ENCODE measurements at regions not wholly inside any gene's neighbourhood (a gene's known extent, or its start where the extent isn't known, plus 50 kb on each side); places are given as distances from the start of the nearest gene placed in this dataset.

DNA sequence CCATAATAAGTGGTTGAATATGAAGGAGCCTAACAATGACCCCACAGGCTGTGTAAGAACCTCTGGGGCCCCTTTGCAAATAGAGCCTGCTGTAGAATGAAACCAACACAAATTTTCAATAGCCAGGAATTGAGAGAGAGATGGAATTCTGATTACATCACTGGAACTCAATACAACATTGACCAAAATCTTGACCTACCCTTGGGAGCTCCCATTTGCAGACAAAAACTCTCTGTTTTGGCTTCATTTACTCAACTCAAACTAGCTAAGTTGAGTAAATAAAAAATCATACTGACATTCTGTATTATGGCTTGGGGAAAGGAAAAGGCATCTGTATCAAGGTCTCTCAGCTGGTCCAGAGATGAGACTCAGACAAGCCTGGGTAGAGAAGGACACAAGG is 91.0 kb downstream of the TBX3 start:
- H3K9ac ChIP-seq (ENCODE audit: low read length), result no peak overlapping the region
- H3K27ac ChIP-seq (ENCODE audit: low read length), result no peak overlapping the region
- no peak overlapping the region for H2AFZ ChIP-seq (ENCODE audit: low read depth, low read length)
- no peaks in the 10 kb centered on the region for H3K9me2 ChIP-seq (ENCODE audit: insufficient read depth, low read length)
- no peaks in the 10 kb centered on the region for H4K20me1 ChIP-seq (ENCODE audit: insufficient read depth)
- H3K4me2 ChIP-seq (ENCODE audit: low read length), result no peak overlapping the region
- H3F3A ChIP-seq (ENCODE audit: insufficient read depth, low read length, poor library complexity, severe bottlenecking), result no peaks in the 10 kb centered on the region
- H3K4me3 ChIP-seq (ENCODE audit: low read length), result no peak overlapping the region
- no peaks in the 10 kb centered on the region for H3K36me3 ChIP-seq (ENCODE audit: insufficient read depth, low read length)
- no peaks in the 10 kb centered on the region for H3K9me3 ChIP-seq (ENCODE audit: low read length)
- no peaks in the 10 kb centered on the region for H3K27me3 ChIP-seq (ENCODE audit: insufficient read depth, low read depth, low read length)
- H3K79me2 ChIP-seq (replicated peaks; ENCODE audit: insufficient read depth, low read length), result no peaks in the 10 kb centered on the region
- TF ChIP-seq RAD21 (conservative IDR thresholded peaks at IDR 0.05), result no peak
- no peak for TF ChIP-seq EP300 (conservative IDR thresholded peaks at IDR 0.05; ENCODE audit: poor library complexity, severe bottlenecking)
- no peak for TF ChIP-seq MXI1 (conservative IDR thresholded peaks at IDR 0.05; ENCODE audit: poor library complexity, severe bottlenecking)
- no peak for TF ChIP-seq POLR2AphosphoS5 (IDR thresholded peaks at IDR 0.05)
- TF ChIP-seq EZH2 (IDR thresholded peaks at IDR 0.05; ENCODE audit: borderline replicate concordance, insufficient read depth, low read length, poor library complexity, severe bottlenecking), result no peak
- no peak for TF ChIP-seq SMC3 (conservative IDR thresholded peaks at IDR 0.05; ENCODE audit: poor library complexity)
- TF ChIP-seq, protein P1, sequence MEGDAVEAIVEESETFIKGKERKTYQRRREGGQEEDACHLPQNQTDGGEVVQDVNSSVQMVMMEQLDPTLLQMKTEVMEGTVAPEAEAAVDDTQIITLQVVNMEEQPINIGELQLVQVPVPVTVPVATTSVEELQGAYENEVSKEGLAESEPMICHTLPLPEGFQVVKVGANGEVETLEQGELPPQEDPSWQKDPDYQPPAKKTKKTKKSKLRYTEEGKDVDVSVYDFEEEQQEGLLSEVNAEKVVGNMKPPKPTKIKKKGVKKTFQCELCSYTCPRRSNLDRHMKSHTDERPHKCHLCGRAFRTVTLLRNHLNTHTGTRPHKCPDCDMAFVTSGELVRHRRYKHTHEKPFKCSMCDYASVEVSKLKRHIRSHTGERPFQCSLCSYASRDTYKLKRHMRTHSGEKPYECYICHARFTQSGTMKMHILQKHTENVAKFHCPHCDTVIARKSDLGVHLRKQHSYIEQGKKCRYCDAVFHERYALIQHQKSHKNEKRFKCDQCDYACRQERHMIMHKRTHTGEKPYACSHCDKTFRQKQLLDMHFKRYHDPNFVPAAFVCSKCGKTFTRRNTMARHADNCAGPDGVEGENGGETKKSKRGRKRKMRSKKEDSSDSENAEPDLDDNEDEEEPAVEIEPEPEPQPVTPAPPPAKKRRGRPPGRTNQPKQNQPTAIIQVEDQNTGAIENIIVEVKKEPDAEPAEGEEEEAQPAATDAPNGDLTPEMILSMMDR (IDR thresholded peaks at IDR 0.05; ENCODE audit: poor library complexity, severe bottlenecking), result no peak
- TF ChIP-seq, protein P2, sequence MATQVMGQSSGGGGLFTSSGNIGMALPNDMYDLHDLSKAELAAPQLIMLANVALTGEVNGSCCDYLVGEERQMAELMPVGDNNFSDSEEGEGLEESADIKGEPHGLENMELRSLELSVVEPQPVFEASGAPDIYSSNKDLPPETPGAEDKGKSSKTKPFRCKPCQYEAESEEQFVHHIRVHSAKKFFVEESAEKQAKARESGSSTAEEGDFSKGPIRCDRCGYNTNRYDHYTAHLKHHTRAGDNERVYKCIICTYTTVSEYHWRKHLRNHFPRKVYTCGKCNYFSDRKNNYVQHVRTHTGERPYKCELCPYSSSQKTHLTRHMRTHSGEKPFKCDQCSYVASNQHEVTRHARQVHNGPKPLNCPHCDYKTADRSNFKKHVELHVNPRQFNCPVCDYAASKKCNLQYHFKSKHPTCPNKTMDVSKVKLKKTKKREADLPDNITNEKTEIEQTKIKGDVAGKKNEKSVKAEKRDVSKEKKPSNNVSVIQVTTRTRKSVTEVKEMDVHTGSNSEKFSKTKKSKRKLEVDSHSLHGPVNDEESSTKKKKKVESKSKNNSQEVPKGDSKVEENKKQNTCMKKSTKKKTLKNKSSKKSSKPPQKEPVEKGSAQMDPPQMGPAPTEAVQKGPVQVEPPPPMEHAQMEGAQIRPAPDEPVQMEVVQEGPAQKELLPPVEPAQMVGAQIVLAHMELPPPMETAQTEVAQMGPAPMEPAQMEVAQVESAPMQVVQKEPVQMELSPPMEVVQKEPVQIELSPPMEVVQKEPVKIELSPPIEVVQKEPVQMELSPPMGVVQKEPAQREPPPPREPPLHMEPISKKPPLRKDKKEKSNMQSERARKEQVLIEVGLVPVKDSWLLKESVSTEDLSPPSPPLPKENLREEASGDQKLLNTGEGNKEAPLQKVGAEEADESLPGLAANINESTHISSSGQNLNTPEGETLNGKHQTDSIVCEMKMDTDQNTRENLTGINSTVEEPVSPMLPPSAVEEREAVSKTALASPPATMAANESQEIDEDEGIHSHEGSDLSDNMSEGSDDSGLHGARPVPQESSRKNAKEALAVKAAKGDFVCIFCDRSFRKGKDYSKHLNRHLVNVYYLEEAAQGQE (IDR thresholded peaks at IDR 0.05; ENCODE audit: borderline replicate concordance), result no peak

DNA sequence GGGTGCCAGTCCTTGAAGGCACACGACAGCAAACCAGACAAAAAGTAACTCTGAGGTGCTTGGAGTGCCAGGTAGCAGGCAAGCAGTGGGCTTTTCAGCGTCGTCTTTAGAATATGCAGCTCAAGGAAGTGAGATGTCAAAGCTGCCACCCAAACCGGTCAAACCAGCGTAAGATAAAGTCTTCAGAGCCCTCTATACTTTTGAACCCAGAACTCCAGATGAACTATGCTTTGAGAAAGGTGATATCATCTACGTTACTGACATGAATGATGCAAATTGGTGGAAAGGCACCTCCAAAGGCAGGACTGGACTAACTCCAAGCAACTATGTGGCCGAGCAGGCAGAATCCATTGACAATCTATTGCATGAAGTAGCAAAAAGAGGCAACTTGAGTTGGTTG is 95.9 kb downstream of the TBX3 start:
- Histone ChIP-seq H3K36me3 (ENCODE audit: insufficient read depth, low read length) (no peaks in the 10 kb centered on the region), H3K9me2 (ENCODE audit: insufficient read depth, low read length) (no peaks in the 10 kb centered on the region), H3F3A (ENCODE audit: insufficient read depth, low read length, poor library complexity, severe bottlenecking) (no peaks in the 10 kb centered on the region), H3K9ac (ENCODE audit: low read length) (no peak overlapping the region), H2AFZ (ENCODE audit: low read depth, low read length) (no peak overlapping the region), H4K20me1 (ENCODE audit: insufficient read depth) (no peaks in the 10 kb centered on the region), H3K27me3 (ENCODE audit: insufficient read depth, low read depth, low read length) (no peaks in the 10 kb centered on the region), H3K27ac (ENCODE audit: low read length) (no peak overlapping the region), H3K4me2 (ENCODE audit: low read length) (no peak overlapping the region), H3K79me2 (replicated peaks; ENCODE audit: insufficient read depth, low read length) (no peaks in the 10 kb centered on the region), H3K4me3 (ENCODE audit: low read length) (no peak overlapping the region), H3K9me3 (ENCODE audit: low read length) (no peaks in the 10 kb centered on the region)
- TF ChIP-seq EP300 (conservative IDR thresholded peaks at IDR 0.05; ENCODE audit: poor library complexity, severe bottlenecking) (no peak), MXI1 (conservative IDR thresholded peaks at IDR 0.05; ENCODE audit: poor library complexity, severe bottlenecking) (no peak), TAF1 (IDR thresholded peaks at IDR 0.05; ENCODE audit: low read depth) (no peak), SMC3 (conservative IDR thresholded peaks at IDR 0.05; ENCODE audit: poor library complexity) (no peak), POLR2AphosphoS5 (IDR thresholded peaks at IDR 0.05) (no peak)

DNA sequence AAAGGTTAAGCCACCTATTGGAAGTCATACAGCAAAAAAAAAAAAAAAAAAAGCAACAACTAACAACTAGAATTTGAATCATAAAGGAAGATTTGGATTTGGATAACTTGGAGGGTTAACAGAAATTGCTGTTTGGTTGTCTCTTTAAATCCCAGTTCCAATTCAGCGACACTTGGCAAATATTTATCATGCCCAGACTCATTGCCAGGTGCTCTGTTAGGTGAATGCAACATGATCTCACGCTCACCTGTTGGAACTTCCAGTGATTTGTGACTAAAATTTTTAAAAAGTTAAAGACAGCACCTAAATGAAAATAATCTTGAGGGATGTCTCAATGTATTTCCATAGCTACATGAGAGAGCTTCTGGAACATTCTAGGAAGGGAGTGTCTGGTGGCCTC is 103.7 kb downstream of the TBX3 start:
- TF ChIP-seq TAF1 (IDR thresholded peaks at IDR 0.05; ENCODE audit: low read depth) (no peak), EP300 (conservative IDR thresholded peaks at IDR 0.05; ENCODE audit: poor library complexity, severe bottlenecking) (no peak)
- H3K27ac ChIP-seq (ENCODE audit: low read length), result no peak overlapping the region
- H3K79me2 ChIP-seq (replicated peaks; ENCODE audit: insufficient read depth, low read length), result no peaks in the 10 kb centered on the region
- no peak overlapping the region for H3K4me2 ChIP-seq (ENCODE audit: low read length)
- no peaks in the 10 kb centered on the region for H3K9me3 ChIP-seq (ENCODE audit: low read length)
- no peaks in the 10 kb centered on the region for H3K36me3 ChIP-seq (ENCODE audit: insufficient read depth, low read length)
- H3K4me3 ChIP-seq (ENCODE audit: low read length), result no peak overlapping the region
- no peaks in the 10 kb centered on the region for H3K9me2 ChIP-seq (ENCODE audit: insufficient read depth, low read length)
- H2AFZ ChIP-seq (ENCODE audit: low read depth, low read length), result no peak overlapping the region
- no peaks in the 10 kb centered on the region for H4K20me1 ChIP-seq (ENCODE audit: insufficient read depth)
- H3K9ac ChIP-seq (ENCODE audit: low read length), result no peak overlapping the region
- H3K27me3 ChIP-seq (ENCODE audit: insufficient read depth, low read depth, low read length), result no peaks in the 10 kb centered on the region
- H3F3A ChIP-seq (ENCODE audit: insufficient read depth, low read length, poor library complexity, severe bottlenecking), result no peaks in the 10 kb centered on the region
